ENCODE measurements at regions not wholly inside any gene's neighbourhood (a gene's known extent, or its start where the extent isn't known, plus 50 kb on each side); places are given as distances from the start of the nearest gene placed in this dataset.

DNA sequence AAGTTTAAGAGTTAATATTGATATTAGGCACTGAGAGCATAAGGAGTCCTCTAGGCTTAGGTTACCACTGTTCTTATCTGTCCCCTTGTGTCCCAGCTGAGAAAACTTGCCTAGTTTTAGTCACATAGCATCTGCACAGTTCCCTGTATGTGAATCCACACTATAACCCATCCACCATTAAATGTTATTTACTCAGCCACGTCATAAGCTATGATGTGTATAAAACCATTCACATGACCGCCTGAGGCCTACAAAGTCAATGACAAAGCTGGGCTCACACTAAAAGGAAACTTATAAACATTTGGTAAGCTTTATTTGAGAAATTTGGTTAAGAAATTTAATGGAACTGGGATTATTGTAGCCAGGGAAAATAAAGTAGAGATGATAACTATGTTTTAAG, 59.2 kb upstream of the TFAP2D start:
- H3K9me3 ChIP-seq (ENCODE audit: insufficient read depth, low read depth, low read length): peaks cover 4% of the 10 kb centered on the region
- H4K91ac ChIP-seq (ENCODE audit: low read depth, low read length): no peak overlapping the region
- H3K4ac ChIP-seq (ENCODE audit: low read depth, low read length): no peak overlapping the region
- no peak overlapping the region for H2AFZ ChIP-seq (ENCODE audit: insufficient read depth, low read length, poor library complexity)
- no peak overlapping the region for H3K9ac ChIP-seq (ENCODE audit: low read length)
- no peak overlapping the region for H2BK120ac ChIP-seq (ENCODE audit: insufficient read depth, low read length, poor library complexity)
- no peak overlapping the region for H3K14ac ChIP-seq (ENCODE audit: low read length)
- no peaks in the 10 kb centered on the region for H3K79me2 ChIP-seq (ENCODE audit: control insufficient read depth, insufficient read depth, low read length, poor library complexity)
- H3K4me3 ChIP-seq (ENCODE audit: low read depth, low read length): no peak overlapping the region
- H2AK5ac ChIP-seq (ENCODE audit: low read length): no peak overlapping the region
- no peak overlapping the region for H2BK12ac ChIP-seq (ENCODE audit: low read length)
- H3K27me3 ChIP-seq (ENCODE audit: insufficient read depth, low read length): no peaks in the 10 kb centered on the region
- no peak overlapping the region for H3K18ac ChIP-seq (ENCODE audit: low read length)
- no CpG with 5 or more reads among the region's 2 CpGs for WGBS (ENCODE audit: extremely low coverage, insufficient coverage, insufficient read length)
- no peak overlapping the region for H4K12ac ChIP-seq (ENCODE audit: low read depth, low read length)
- no peaks in the 10 kb centered on the region for H3K79me1 ChIP-seq (ENCODE audit: low read length)
- H3K4me2 ChIP-seq (ENCODE audit: low read length): no peak overlapping the region
- H4K8ac ChIP-seq (ENCODE audit: low read depth, low read length): no peak overlapping the region
- H2BK5ac ChIP-seq (ENCODE audit: low read depth, low read length, poor library complexity): no peak overlapping the region
- H3K4me1 ChIP-seq (ENCODE audit: control insufficient read depth in 1 of 2, insufficient read depth in 2 of 2, low read length in 2 of 2): peaks cover 0 to 2% of the 10 kb centered on the region in 2 experiments
- H3K27ac ChIP-seq (ENCODE audit: low read depth, low read length): no peak overlapping the region
- H3K23ac ChIP-seq (ENCODE audit: low read length): no peak overlapping the region
- no peaks in the 10 kb centered on the region for H3K36me3 ChIP-seq (ENCODE audit: control insufficient read depth in 1 of 2, insufficient read depth in 2 of 2, low read length in 2 of 2)
- DNase-seq: no peak

- Histone ChIP-seq H3K36me3 (ENCODE audit: control insufficient read depth in 1 of 2, insufficient read depth in 2 of 2, low read length in 2 of 2) (no peaks in the 10 kb centered on the region), H4K91ac (ENCODE audit: low read depth, low read length) (no peak overlapping the region), H3K18ac (ENCODE audit: low read length) (no peak overlapping the region), H3K23ac (ENCODE audit: low read length) (no peak overlapping the region), H2BK5ac (ENCODE audit: low read depth, low read length, poor library complexity) (no peak overlapping the region), H3K79me2 (ENCODE audit: control insufficient read depth, insufficient read depth, low read length, poor library complexity) (no peaks in the 10 kb centered on the region), H3K9me3 (ENCODE audit: insufficient read depth, low read depth, low read length) (no peaks in the 10 kb centered on the region), H3K4ac (ENCODE audit: low read depth, low read length) (no peak overlapping the region), H3K9ac (ENCODE audit: low read length) (no peak overlapping the region), H3K79me1 (ENCODE audit: low read length) (no peaks in the 10 kb centered on the region), H3K4me2 (ENCODE audit: low read length) (no peak overlapping the region), H4K8ac (ENCODE audit: low read depth, low read length) (no peak overlapping the region), H3K4me1 (ENCODE audit: control insufficient read depth in 1 of 2, insufficient read depth in 2 of 2, low read length in 2 of 2) (peaks cover 0 to 2% of the 10 kb centered on the region in 2 experiments), H3K4me3 (ENCODE audit: low read depth, low read length) (no peak overlapping the region), H2AFZ (ENCODE audit: insufficient read depth, low read length, poor library complexity) (no peak overlapping the region), H3K27me3 (ENCODE audit: insufficient read depth, low read length) (no peaks in the 10 kb centered on the region), H2AK5ac (ENCODE audit: low read length) (no peak overlapping the region), H2BK12ac (ENCODE audit: low read length) (no peak overlapping the region), H3K14ac (ENCODE audit: low read length) (no peak overlapping the region), H3K27ac (ENCODE audit: low read depth, low read length) (no peak overlapping the region), H4K12ac (ENCODE audit: low read depth, low read length) (no peak overlapping the region), H2BK120ac (ENCODE audit: insufficient read depth, low read length, poor library complexity) (no peak overlapping the region)
- WGBS (ENCODE audit: extremely low coverage, insufficient coverage, insufficient read length): no CpG with 5 or more reads among the region's 4 CpGs
- DNase-seq: peak in 1 of 2 donors; percentile 54
Observed at GRCh38 chr6:50655848-50656453, 57.4 kb upstream of the TFAP2D start.

- H3K4me2 ChIP-seq (ENCODE audit: low read length): no peak overlapping the region
- no peak overlapping the region for H2AK5ac ChIP-seq (ENCODE audit: low read length)
- H3K23ac ChIP-seq (ENCODE audit: low read length): no peak overlapping the region
- no peaks in the 10 kb centered on the region for H3K79me2 ChIP-seq (ENCODE audit: control insufficient read depth, insufficient read depth, low read length, poor library complexity)
- WGBS (ENCODE audit: extremely low coverage, insufficient coverage, insufficient read length): no CpG with 5 or more reads among the region's 1 CpG
- no peak overlapping the region for H3K9ac ChIP-seq (ENCODE audit: low read length)
- H3K4me3 ChIP-seq (ENCODE audit: low read depth, low read length): no peak overlapping the region
- H2AFZ ChIP-seq (ENCODE audit: insufficient read depth, low read length, poor library complexity): no peak overlapping the region
- no peak overlapping the region for H4K8ac ChIP-seq (ENCODE audit: low read depth, low read length)
- H3K14ac ChIP-seq (ENCODE audit: low read length): no peak overlapping the region
- no peak overlapping the region for H4K91ac ChIP-seq (ENCODE audit: low read depth, low read length)
- H3K27ac ChIP-seq (ENCODE audit: low read depth, low read length): no peak overlapping the region
- H3K79me1 ChIP-seq (ENCODE audit: low read length): no peaks in the 10 kb centered on the region
- no peak overlapping the region for H2BK5ac ChIP-seq (ENCODE audit: low read depth, low read length, poor library complexity)
- H2BK12ac ChIP-seq (ENCODE audit: low read length): no peak overlapping the region
- DNase-seq: no peak
- no peak overlapping the region for H3K18ac ChIP-seq (ENCODE audit: low read length)
- no peak overlapping the region for H3K4ac ChIP-seq (ENCODE audit: low read depth, low read length)
- no peaks in the 10 kb centered on the region for H3K27me3 ChIP-seq (ENCODE audit: insufficient read depth, low read length)
- H3K36me3 ChIP-seq (ENCODE audit: control insufficient read depth in 1 of 2, insufficient read depth in 2 of 2, low read length in 2 of 2): no peaks in the 10 kb centered on the region
- H2BK120ac ChIP-seq (ENCODE audit: insufficient read depth, low read length, poor library complexity): no peak overlapping the region
- H4K12ac ChIP-seq (ENCODE audit: low read depth, low read length): no peak overlapping the region
- peaks cover 0 to 2% of the 10 kb centered on the region in 2 experiments for H3K4me1 ChIP-seq (ENCODE audit: control insufficient read depth in 1 of 2, insufficient read depth in 2 of 2, low read length in 2 of 2)
- H3K9me3 ChIP-seq (ENCODE audit: insufficient read depth, low read depth, low read length): no peaks in the 10 kb centered on the region
Observed at GRCh38 chr6:50657513-50657912, 55.8 kb upstream of the TFAP2D start.

GRCh38 chr6:50658561-50658960, 54.8 kb upstream of the TFAP2D start:
- Histone ChIP-seq H3K4me3 (ENCODE audit: low read depth, low read length) (no peak overlapping the region), H3K79me2 (ENCODE audit: control insufficient read depth, insufficient read depth, low read length, poor library complexity) (no peaks in the 10 kb centered on the region), H3K4me2 (ENCODE audit: low read length) (no peak overlapping the region), H4K8ac (ENCODE audit: low read depth, low read length) (no peak overlapping the region), H3K9me3 (ENCODE audit: insufficient read depth, low read depth, low read length) (no peaks in the 10 kb centered on the region), H3K36me3 (ENCODE audit: control insufficient read depth in 1 of 2, insufficient read depth in 2 of 2, low read length in 2 of 2) (no peaks in the 10 kb centered on the region), H3K18ac (ENCODE audit: low read length) (no peak overlapping the region), H3K27ac (ENCODE audit: low read depth, low read length) (no peak overlapping the region), H4K12ac (ENCODE audit: low read depth, low read length) (no peak overlapping the region), H3K79me1 (ENCODE audit: low read length) (no peaks in the 10 kb centered on the region), H2AK5ac (ENCODE audit: low read length) (no peak overlapping the region), H3K4me1 (ENCODE audit: control insufficient read depth in 1 of 2, insufficient read depth in 2 of 2, low read length in 2 of 2) (peaks cover 0 to 2% of the 10 kb centered on the region in 2 experiments), H2BK5ac (ENCODE audit: low read depth, low read length, poor library complexity) (no peak overlapping the region), H2BK12ac (ENCODE audit: low read length) (no peak overlapping the region), H3K14ac (ENCODE audit: low read length) (no peak overlapping the region), H3K9ac (ENCODE audit: low read length) (no peak overlapping the region), H3K27me3 (ENCODE audit: insufficient read depth, low read length) (no peaks in the 10 kb centered on the region), H3K4ac (ENCODE audit: low read depth, low read length) (no peak overlapping the region), H4K91ac (ENCODE audit: low read depth, low read length) (no peak overlapping the region), H2BK120ac (ENCODE audit: insufficient read depth, low read length, poor library complexity) (no peak overlapping the region), H3K23ac (ENCODE audit: low read length) (no peak overlapping the region), H2AFZ (ENCODE audit: insufficient read depth, low read length, poor library complexity) (no peak overlapping the region)
- no CpG with 5 or more reads among the region's 2 CpGs for WGBS (ENCODE audit: extremely low coverage, insufficient coverage, insufficient read length)
- DNase-seq: no peak
